Loucy (cell line): ENCODE measurements at regions not wholly inside any gene's neighbourhood (a gene's known extent, or its start where the extent isn't known, plus 50 kb on each side); places are given as distances from the start of the nearest gene placed in this dataset.

ENCODE experiments used
- CTCF ChIP-seq: fragments of 200-600 bp; sonication (generic); conservative IDR thresholded peaks from 2 replicates; pipeline ENCODE4 v1.5.1; 2014; ENCODE audit warnings: mild to moderate bottlenecking, antibody characterized with exemption, low read length
- EZH2phosphoT487 ChIP-seq: fragments of 200-600 bp; IDR thresholded peaks from 2 replicates; pipeline ENCODE4 v1.6.1; 2018; ENCODE audit warnings: antibody characterized with exemption, mild to moderate bottlenecking, moderate library complexity, borderline replicate concordance

- TF ChIP-seq CTCF (no peak), EZH2phosphoT487 (no peak)
Observed at GRCh38 chr14:81655423-81656314, 122.0 kb upstream of the SEL1L start.
